ENCODE measurements at regions not wholly inside any gene's neighbourhood (a gene's known extent, or its start where the extent isn't known, plus 50 kb on each side); places are given as distances from the start of the nearest gene placed in this dataset.

GRCh38 chr6:19324376-19324775 is 512.8 kb upstream of the ID4 start:
- DNase-seq (ENCODE audit: low read depth in 3 of 3), result no peak

DNA sequence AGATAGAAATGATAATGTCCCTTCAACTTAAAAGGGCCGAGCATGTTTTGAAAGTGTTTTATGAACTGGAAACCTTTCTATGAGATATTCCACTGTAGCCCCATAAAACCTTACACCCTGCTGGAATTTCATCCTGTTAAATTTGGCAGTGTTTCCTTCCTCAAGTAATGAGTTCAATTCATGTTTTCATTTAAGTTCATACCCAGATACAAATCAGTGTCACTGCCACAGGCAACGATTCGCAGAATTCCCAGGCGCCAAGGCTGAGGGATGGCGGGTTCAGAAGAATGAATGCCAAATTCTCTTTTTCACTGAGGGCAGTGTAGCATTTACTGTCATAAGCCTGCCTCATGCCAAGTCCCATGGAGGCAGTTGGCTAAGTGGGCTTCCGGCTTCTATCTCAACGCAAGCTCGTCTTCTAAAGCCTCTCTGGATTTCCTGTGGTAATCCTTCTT is 511.8 kb upstream of the ID4 start:
- no peak for DNase-seq (ENCODE audit: low read depth in 3 of 3)

GRCh38 chr6:19327241-19327640 is 509.9 kb upstream of the ID4 start:
- no peak for DNase-seq (ENCODE audit: low read depth in 3 of 3)

GRCh38 chr6:19327661-19328060 is 509.5 kb upstream of the ID4 start:
- DNase-seq (ENCODE audit: low read depth in 3 of 3), result no peak

GRCh38 chr6:19329078-19329477 is 508.1 kb upstream of the ID4 start:
- DNase-seq (ENCODE audit: low read depth in 3 of 3), result no peak

GRCh38 chr6:19331089-19331488 is 506.1 kb upstream of the ID4 start:
- DNase-seq (ENCODE audit: low read depth in 3 of 3), result no peak

- DNase-seq (ENCODE audit: low read depth in 3 of 3), result no peak
Observed at GRCh38 chr6:19332806-19333460, 504.2 kb upstream of the ID4 start.

GRCh38 chr6:19333936-19334335 is 503.2 kb upstream of the ID4 start:
- no peak for DNase-seq (ENCODE audit: low read depth in 3 of 3)

GRCh38 chr6:19336579-19336978 is 500.6 kb upstream of the ID4 start:
- no peak for DNase-seq (ENCODE audit: low read depth in 3 of 3)

DNA sequence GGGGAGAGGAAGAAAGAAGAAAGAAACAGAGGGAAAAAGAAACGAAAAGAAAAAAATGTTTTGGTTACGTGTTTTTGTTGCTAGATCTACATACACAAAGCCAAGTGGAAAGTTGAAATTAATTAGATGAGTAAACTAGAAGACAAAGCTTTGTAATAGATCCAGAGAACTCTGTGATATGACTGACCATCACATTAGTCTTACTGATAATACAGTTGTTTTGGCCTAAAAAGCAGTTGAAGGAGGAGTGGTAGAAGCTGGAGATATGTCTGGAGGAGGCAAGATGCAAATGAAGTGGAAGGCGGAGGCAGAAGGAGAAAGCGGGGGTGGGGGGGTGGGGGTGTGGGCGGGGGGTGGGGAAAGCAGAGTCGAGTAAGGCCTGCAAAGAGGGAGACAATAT is 500.1 kb upstream of the ID4 start:
- no peak for DNase-seq (ENCODE audit: low read depth in 3 of 3)

GRCh38 chr6:19342616-19343015 is 494.6 kb upstream of the ID4 start:
- no peak for DNase-seq (ENCODE audit: low read depth in 3 of 3)

- DNase-seq (ENCODE audit: low read depth in 3 of 3), result no peak
Observed at GRCh38 chr6:19349429-19349828, 487.7 kb upstream of the ID4 start.

GRCh38 chr6:19354181-19354580 is 483.0 kb upstream of the ID4 start:
- no peak for DNase-seq (ENCODE audit: low read depth in 3 of 3)

DNA sequence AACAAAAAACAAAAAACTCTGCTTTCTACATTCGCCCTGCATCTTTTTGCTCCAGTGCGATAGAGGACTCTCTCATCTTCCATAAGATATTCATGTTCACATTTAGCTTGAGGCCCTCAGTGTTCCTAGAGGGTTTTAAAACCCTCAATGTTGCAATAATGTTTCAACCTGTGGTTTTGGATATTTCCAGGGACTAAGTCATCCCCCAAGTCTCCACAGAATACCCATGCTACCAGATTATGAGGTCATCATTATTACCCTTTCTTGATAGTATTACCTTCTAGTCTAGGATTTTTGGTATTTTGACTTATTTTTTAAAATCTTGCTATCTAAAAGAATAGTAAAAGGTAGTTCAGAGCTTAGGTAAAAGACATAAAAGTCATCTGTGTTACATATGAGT is 480.5 kb upstream of the ID4 start:
- DNase-seq (ENCODE audit: low read depth in 3 of 3), result no peak

GRCh38 chr6:19362396-19362795 is 474.8 kb upstream of the ID4 start:
- no peak for DNase-seq (ENCODE audit: low read depth in 3 of 3)

DNA sequence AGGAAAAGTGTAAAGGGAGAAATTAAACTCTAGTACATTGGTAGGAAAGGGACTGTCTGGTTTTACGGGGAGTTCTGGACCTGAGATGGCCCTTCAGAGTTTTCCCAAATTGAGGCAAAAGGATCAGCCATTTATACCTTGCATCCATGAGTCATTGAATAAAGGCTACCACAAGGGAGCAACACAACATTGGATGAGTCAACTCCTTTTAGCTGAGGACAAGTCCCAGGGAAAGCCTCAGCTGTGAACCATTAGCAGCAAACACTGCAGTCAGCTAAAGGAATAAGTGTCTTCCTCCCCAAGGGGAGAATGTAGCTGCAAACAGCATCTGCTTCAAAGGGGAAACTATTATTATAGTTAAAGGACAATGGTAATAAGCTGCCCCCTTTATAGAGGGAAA is 468.7 kb upstream of the ID4 start:
- no peak for DNase-seq (ENCODE audit: low read depth in 3 of 3)

DNA sequence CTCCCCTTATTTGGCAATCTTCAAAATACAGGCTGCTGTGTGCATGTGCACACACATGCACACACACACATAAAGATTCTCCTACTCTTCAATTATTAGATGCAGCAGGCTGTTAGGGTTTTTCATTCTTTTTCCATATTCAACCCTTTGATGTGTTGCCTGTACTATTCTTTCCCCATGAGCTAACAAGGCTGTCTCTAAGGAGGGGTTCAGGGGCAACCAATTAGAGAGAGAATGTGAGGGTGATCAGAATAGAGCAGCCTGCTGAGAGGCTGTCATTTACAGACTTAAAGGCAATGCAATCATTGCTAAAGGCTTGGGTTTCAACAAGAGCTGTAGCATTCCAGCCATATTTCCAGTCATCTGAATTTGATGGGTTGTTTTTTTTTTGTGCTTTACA is 467.4 kb upstream of the ID4 start:
- DNase-seq (ENCODE audit: low read depth in 3 of 3), result no peak

GRCh38 chr6:19370831-19371230 is 466.3 kb upstream of the ID4 start:
- no peak for DNase-seq (ENCODE audit: low read depth in 3 of 3)

- no peak for DNase-seq (ENCODE audit: low read depth in 3 of 3)
Observed at GRCh38 chr6:19375613-19376012, 461.6 kb upstream of the ID4 start.

DNA sequence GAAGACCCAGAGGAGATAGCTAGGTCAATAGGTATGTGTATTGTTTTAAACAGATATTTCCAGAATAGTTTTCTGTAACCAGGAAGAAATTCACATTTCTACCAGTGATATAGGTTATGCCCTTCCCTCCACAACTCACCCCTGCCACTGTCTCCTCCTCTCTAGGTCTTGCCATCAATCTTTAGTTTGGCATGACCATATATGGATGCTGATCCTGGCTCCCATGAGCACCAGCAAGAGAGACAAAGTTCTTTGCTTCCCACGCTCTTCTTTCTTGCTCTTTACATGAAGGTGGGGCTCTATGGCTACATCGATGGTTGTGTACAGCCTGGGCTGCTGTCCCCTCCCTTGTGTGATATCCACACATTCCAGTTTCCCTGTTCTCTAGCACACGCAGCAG is 459.4 kb upstream of the ID4 start:
- DNase-seq (ENCODE audit: low read depth in 3 of 3), result no peak

- DNase-seq (ENCODE audit: low read depth in 3 of 3), result no peak
Observed at GRCh38 chr6:19380293-19380692, 456.9 kb upstream of the ID4 start.

DNA sequence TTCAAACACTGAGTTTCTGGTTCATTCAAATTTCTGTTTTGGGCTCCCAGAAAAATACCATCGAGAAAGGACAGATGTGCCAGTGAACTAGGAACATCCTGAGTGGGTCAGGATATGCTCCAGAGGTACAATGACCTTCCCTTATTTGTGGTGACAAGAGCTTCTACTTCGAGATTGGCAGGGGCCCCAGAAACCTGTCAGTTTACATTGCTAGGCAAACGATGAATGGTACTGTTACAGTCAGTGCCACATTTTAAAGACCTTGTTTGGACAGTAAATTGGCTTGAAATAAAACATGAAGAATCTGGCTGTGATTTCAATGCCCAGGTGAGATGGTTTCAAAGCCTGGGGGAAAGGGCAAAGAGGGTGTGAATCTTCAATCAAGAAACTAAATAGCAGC is 454.5 kb upstream of the ID4 start:
- no peak for DNase-seq (ENCODE audit: low read depth in 3 of 3)

- no peak for DNase-seq (ENCODE audit: low read depth in 3 of 3)
Observed at GRCh38 chr6:19391926-19392325, 445.2 kb upstream of the ID4 start.

DNA sequence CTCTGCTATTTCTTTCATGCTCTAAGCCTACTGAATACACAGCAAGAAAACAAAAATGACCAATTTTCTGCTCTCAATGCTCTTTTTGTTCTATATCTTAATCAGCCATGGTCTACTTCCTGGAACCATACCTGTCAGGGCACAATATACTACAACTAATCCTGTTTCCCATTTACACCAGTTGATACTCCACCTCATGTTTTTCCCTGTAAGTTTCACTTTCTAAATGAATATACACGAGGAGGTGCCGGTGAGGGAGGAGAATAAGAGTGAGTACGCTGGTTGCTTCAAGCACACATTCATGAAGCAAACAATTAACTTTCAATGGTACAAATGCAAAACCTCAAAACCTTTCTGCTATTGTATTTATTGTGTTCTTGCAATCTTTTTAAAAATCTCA is 443.1 kb upstream of the ID4 start:
- DNase-seq (ENCODE audit: low read depth in 3 of 3), result no peak

Measured in stimulated activated CD4-positive, alpha-beta T cell treated with anti-CD3 and anti-CD28 coated beads, TNF-alpha, amount 100 ng/mL, for 24 hours (primary cell).